Spleen (tissue), 7 donors: ENCODE measurements at regions not wholly inside any gene's neighbourhood (a gene's known extent, or its start where the extent isn't known, plus 50 kb on each side); places are given as distances from the start of the nearest gene placed in this dataset.

ENCODE experiments used
- POLR2A ChIP-seq, 3 donors: fragments of 450-650 bp; IDR thresholded peaks; one replicate each; pipeline ENCODE4 v1.5.1; 2017; ENCODE audit warnings: antibody characterized with exemption in 3 of 3, mild to moderate bottlenecking in 1 of 3
- POLR2AphosphoS5 ChIP-seq, 3 donors: sonication (generic); formaldehyde crosslinking; IDR thresholded peaks; one replicate each; pipeline ENCODE4 v1.5.1; 2017; ENCODE audit warnings: antibody characterized with exemption in 3 of 3
- TF ChIP-seq, protein P1 (sequence below), 11 experiments: fragments of 200-600 bp in 7 of 11; fragments of 450-650 bp in 4 of 11; sonication (generic) in 4 of 11; IDR thresholded peaks in 8 of 11; conservative IDR thresholded peaks in 3 of 11; 1 replicate in 7 of 11; 2 replicates in 4 of 11; pipeline versions ENCODE4 v1.4.0 to v1.8.0; 2016 to 2021; ENCODE audit warnings: antibody characterized with exemption in 11 of 11, inconsistent platforms in 4 of 11, mild to moderate bottlenecking in 1 of 11
- donor health status: DM: no; HTN: no; CAD: no; lungs with moderate emphysema.
- donor health status: DM: no; HTN: no; CAD: no.
- donor health status: DM: no; HTN: no; CAD: no.

DNA sequence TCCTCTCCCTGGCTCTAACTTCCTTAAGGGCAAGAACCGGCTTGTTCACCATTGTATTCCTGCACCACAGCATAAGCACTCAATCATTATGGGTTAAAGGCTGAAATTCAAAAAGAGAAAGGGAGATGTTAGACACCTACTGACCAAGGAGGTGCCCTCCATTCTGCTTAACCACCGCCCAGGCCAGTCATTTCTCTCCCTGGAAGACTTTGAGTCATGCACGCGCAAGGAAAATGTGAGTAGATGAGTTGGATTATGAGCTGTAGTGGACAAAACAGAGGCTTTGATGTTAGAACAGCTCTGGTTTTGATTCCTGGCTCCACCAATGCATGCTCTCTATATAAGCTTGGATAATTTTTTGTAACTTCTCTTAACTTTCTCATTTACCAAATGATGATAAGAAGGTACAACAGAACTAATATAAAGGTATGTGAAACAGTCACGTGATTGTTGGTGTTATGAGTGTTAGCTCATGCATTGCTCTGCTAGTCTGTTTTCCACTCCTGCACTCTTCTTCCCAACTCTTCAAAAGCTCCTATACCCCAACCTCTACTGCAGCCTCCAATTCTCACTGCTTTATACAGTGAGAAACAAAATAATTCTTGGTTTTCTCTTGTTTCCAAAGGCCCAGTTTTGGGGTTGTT, 148.4 kb upstream of the ATP11B start:
- TF ChIP-seq, protein P1, sequence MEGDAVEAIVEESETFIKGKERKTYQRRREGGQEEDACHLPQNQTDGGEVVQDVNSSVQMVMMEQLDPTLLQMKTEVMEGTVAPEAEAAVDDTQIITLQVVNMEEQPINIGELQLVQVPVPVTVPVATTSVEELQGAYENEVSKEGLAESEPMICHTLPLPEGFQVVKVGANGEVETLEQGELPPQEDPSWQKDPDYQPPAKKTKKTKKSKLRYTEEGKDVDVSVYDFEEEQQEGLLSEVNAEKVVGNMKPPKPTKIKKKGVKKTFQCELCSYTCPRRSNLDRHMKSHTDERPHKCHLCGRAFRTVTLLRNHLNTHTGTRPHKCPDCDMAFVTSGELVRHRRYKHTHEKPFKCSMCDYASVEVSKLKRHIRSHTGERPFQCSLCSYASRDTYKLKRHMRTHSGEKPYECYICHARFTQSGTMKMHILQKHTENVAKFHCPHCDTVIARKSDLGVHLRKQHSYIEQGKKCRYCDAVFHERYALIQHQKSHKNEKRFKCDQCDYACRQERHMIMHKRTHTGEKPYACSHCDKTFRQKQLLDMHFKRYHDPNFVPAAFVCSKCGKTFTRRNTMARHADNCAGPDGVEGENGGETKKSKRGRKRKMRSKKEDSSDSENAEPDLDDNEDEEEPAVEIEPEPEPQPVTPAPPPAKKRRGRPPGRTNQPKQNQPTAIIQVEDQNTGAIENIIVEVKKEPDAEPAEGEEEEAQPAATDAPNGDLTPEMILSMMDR (IDR thresholded peaks at IDR 0.05 in 8 of 11, conservative IDR thresholded peaks at IDR 0.05 in 3 of 11), result no peak
- TF ChIP-seq POLR2A (IDR thresholded peaks at IDR 0.05) (no peak), POLR2AphosphoS5 (IDR thresholded peaks at IDR 0.05) (no peak)
